ENCODE measurements at regions not wholly inside any gene's neighbourhood (a gene's known extent, or its start where the extent isn't known, plus 50 kb on each side); places are given as distances from the start of the nearest gene placed in this dataset.

DNA sequence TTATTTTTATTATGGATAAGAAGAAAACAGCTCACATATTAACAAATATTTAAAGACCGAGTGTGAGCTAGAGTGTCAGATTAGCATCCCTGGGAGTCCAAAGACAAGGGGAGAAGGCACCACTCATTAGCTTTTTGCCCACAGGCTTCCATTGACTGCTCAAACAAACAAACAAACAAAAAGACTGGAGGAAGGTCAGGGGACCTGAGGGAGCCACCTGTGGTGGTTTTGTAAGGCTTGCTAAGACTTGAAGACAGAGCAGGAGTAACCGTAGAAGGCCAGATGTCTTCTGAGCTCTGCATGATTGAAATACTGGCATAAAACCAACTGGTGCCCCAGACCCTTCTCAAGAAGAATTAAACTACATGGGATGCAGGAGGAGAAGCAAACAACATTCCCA, 395.2 kb upstream of the CNTN5 start:
- Histone ChIP-seq H3K4me3 (replicated peaks in 1 of 3; ENCODE audit: insufficient read depth in 1 of 3, low read depth in 1 of 3, low read length in 3 of 3) (no peak overlapping the region), H3K27me3 (ENCODE audit: control insufficient read depth in 2 of 2, insufficient read depth in 2 of 2, low read length in 2 of 2) (no peaks in the 10 kb centered on the region), H3K36me3 (ENCODE audit: control insufficient read depth in 2 of 2, extremely low read depth in 1 of 2, insufficient read depth in 2 of 2, low read length in 2 of 2) (no peaks in the 10 kb centered on the region), H3K9ac (replicated peaks; ENCODE audit: extremely low read depth, insufficient read depth, low read length) (no peak overlapping the region), H3K4me2 (ENCODE audit: insufficient read depth, low read length) (no peak overlapping the region), H3K27ac (ENCODE audit: insufficient read depth, low read depth, low read length) (no peak overlapping the region), H2AFZ (ENCODE audit: low read depth, low read length) (no peak overlapping the region), H3K79me2 (ENCODE audit: control insufficient read depth, insufficient read depth, low read length) (no peaks in the 10 kb centered on the region), H3K4me1 (ENCODE audit: control insufficient read depth, extremely low read depth, insufficient read depth, low read length) (no peaks in the 10 kb centered on the region), H3K9me3 (replicated peaks; ENCODE audit: control insufficient read depth, insufficient read depth, low read length) (peaks cover 6% of the 10 kb centered on the region), H3K9me1 (replicated peaks; ENCODE audit: control insufficient read depth, extremely low read depth, insufficient read depth, low read length) (no peaks in the 10 kb centered on the region), H4K20me1 (replicated peaks; ENCODE audit: control insufficient read depth, extremely low read depth, insufficient read depth, low read length) (no peaks in the 10 kb centered on the region)
- TF ChIP-seq GATA2 (IDR thresholded peaks at IDR 0.05; ENCODE audit: insufficient read depth, insufficient read length, low read depth, low read length) (no peak), CTCF (IDR thresholded peaks at IDR 0.05; ENCODE audit: extremely low read depth in 1 of 2, insufficient read depth in 1 of 2, low read depth in 1 of 2, low read length in 2 of 2) (no peak), EZH2 (IDR thresholded peaks at IDR 0.05; ENCODE audit: borderline replicate concordance, low read depth, low read length, severe bottlenecking) (no peak), POLR2A (IDR thresholded peaks at IDR 0.05; ENCODE audit: low read depth, low read length) (no peak), POLR2AphosphoS5 (IDR thresholded peaks at IDR 0.05; ENCODE audit: insufficient read depth, low read depth, low read length) (no peak), FOS (IDR thresholded peaks at IDR 0.05; ENCODE audit: borderline replicate concordance, insufficient read depth, low read length) (no peak), MYC (IDR thresholded peaks at IDR 0.05; ENCODE audit: low read depth, low read length) (no peak), JUN (IDR thresholded peaks at IDR 0.05; ENCODE audit: borderline replicate concordance, insufficient read depth, insufficient read length, low read depth) (no peak)
- TF ChIP-seq, protein P1, sequence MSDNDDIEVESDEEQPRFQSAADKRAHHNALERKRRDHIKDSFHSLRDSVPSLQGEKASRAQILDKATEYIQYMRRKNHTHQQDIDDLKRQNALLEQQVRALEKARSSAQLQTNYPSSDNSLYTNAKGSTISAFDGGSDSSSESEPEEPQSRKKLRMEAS (IDR thresholded peaks at IDR 0.05; ENCODE audit: insufficient read depth, insufficient read length), result no peak
- intact Hi-C loops (cut with micrococcal nuclease), result no loop called here
- DNase-seq (ENCODE audit: low read depth, low spot score) (no peak), FAIRE-seq (no peak)
- dilution Hi-C loops (cut with MboI; ENCODE audit: extremely low pct_ligation_motif_present, low sequenced_read_pairs), result no loop called here
- no TSS peak for BruUV-seq (replicated peaks)
- POLR2A ChIA-PET, result no interaction called here
- CTCF ChIA-PET, result no interaction called here

Measured in endothelial cell of umbilical vein (primary cell).